HG03139 (cell line): ENCODE measurements at regions not wholly inside any gene's neighbourhood (a gene's known extent, or its start where the extent isn't known, plus 50 kb on each side); places are given as distances from the start of the nearest gene placed in this dataset.

Experiments used
- ATAC-seq: cut with Tn5 transposase; IDR thresholded peaks from one replicate; pipeline ENCODE4 v1.9.1; 2021; ENCODE audit not compliant: unreplicated experiment

- no peak for ATAC-seq
Measured at GRCh38 chr22:27540656-27541396, 260.7 kb downstream of the MN1 start.

- no peak for ATAC-seq
Measured at GRCh38 chr22:27541836-27542235, 259.7 kb downstream of the MN1 start.

GRCh38 chr22:27542602-27543001, 259.0 kb downstream of the MN1 start:
- no peak for ATAC-seq

GRCh38 chr22:27543460-27543859, 258.1 kb downstream of the MN1 start:
- ATAC-seq, result no peak

GRCh38 chr22:27545085-27545484, 256.5 kb downstream of the MN1 start:
- ATAC-seq, result no peak

- no peak for ATAC-seq
Measured at GRCh38 chr22:27546157-27546935, 255.2 kb downstream of the MN1 start.

- ATAC-seq, result no peak
Measured at GRCh38 chr22:27551402-27551801, 250.2 kb downstream of the MN1 start.

- no peak for ATAC-seq
Measured at GRCh38 chr22:27552176-27552575, 249.4 kb downstream of the MN1 start.

- no peak for ATAC-seq
Measured at GRCh38 chr22:27552863-27553262, 248.7 kb downstream of the MN1 start.

GRCh38 chr22:27554106-27554811, 247.3 kb downstream of the MN1 start:
- no peak for ATAC-seq

GRCh38 chr22:27554841-27555456, 246.6 kb downstream of the MN1 start:
- no peak for ATAC-seq

- ATAC-seq, result no peak
Measured at GRCh38 chr22:27556371-27556770, 245.2 kb downstream of the MN1 start.

GRCh38 chr22:27557286-27558008, 244.1 kb downstream of the MN1 start:
- ATAC-seq, result no peak

- ATAC-seq, result no peak
Measured at GRCh38 chr22:27558658-27559371, 242.7 kb downstream of the MN1 start.

- ATAC-seq, result no peak
Measured at GRCh38 chr22:27560781-27561180, 240.8 kb downstream of the MN1 start.

- no peak for ATAC-seq
Measured at GRCh38 chr22:27561286-27561904, 240.2 kb downstream of the MN1 start.

GRCh38 chr22:27564806-27565205, 236.8 kb downstream of the MN1 start:
- no peak for ATAC-seq

- no peak for ATAC-seq
Measured at GRCh38 chr22:27566602-27567001, 235.0 kb downstream of the MN1 start.

GRCh38 chr22:27568265-27568664, 233.3 kb downstream of the MN1 start:
- ATAC-seq, result no peak
